ENCODE measurements at regions not wholly inside any gene's neighbourhood (a gene's known extent, or its start where the extent isn't known, plus 50 kb on each side); places are given as distances from the start of the nearest gene placed in this dataset.

GRCh38 chr4:151561551-151562256 lies 152.7 kb downstream of the FHIP1A start:
- Histone ChIP-seq H3K4me3 (ENCODE audit: low read length) (no peak overlapping the region), H3K27me3 (ENCODE audit: control insufficient read depth, insufficient read depth, low read length) (peaks cover 10% of the 10 kb centered on the region), H3K4me1 (ENCODE audit: control insufficient read depth, insufficient read depth, low read length) (no peaks in the 10 kb centered on the region), H3K9me3 (ENCODE audit: control insufficient read depth, insufficient read depth, low read length) (no peaks in the 10 kb centered on the region), H3K27ac (ENCODE audit: low read length) (no peak overlapping the region), H3K36me3 (ENCODE audit: control insufficient read depth, insufficient read depth, low read length) (no peaks in the 10 kb centered on the region)
- no peaks in the 10 kb centered on the region for H3K9me3 Mint-ChIP-seq
- no peak overlapping the region for H3K4me3 Mint-ChIP-seq
- intact Hi-C loops (cut with micrococcal nuclease) = no loop called here
- no peak overlapping the region for H3K27ac Mint-ChIP-seq
- H3K36me3 Mint-ChIP-seq = no peaks in the 10 kb centered on the region
- H3K27me3 Mint-ChIP-seq (ENCODE audit: low read depth in 2 of 2) = peaks cover 12 to 33% of the 10 kb centered on the region in 2 donors
- no peak for TF ChIP-seq CTCF (IDR thresholded peaks at IDR 0.05)
- WGBS (ENCODE audit: insufficient coverage) = no CpG with 5 or more reads among the region's 1 CpG
- no peaks in the 10 kb centered on the region for H3K4me1 Mint-ChIP-seq
- no peak for DNase-seq
- ATAC-seq = no peak

- ATAC-seq = no peak
- no peak overlapping the region for H3K4me3 Mint-ChIP-seq
- Histone ChIP-seq H3K36me3 (ENCODE audit: control insufficient read depth, insufficient read depth, low read length) (no peaks in the 10 kb centered on the region), H3K27me3 (ENCODE audit: control insufficient read depth, insufficient read depth, low read length) (peaks cover 10% of the 10 kb centered on the region), H3K4me1 (ENCODE audit: control insufficient read depth, insufficient read depth, low read length) (no peaks in the 10 kb centered on the region), H3K27ac (ENCODE audit: low read length) (no peak overlapping the region), H3K9me3 (ENCODE audit: control insufficient read depth, insufficient read depth, low read length) (no peaks in the 10 kb centered on the region), H3K4me3 (ENCODE audit: low read length) (no peak overlapping the region)
- no peak for TF ChIP-seq CTCF (IDR thresholded peaks at IDR 0.05)
- no peaks in the 10 kb centered on the region for H3K9me3 Mint-ChIP-seq
- H3K4me1 Mint-ChIP-seq = no peaks in the 10 kb centered on the region
- DNase-seq = peak in 1 of 2 donors; percentile 33
- WGBS (ENCODE audit: insufficient coverage) = 21% methylated on average over 2 of the region's 3 CpGs
- no peaks in the 10 kb centered on the region for H3K36me3 Mint-ChIP-seq
- intact Hi-C loops (cut with micrococcal nuclease) = no loop called here
- H3K27ac Mint-ChIP-seq = no peak overlapping the region
- peaks cover 10 to 41% of the 10 kb centered on the region in 2 donors for H3K27me3 Mint-ChIP-seq (ENCODE audit: low read depth in 2 of 2)
These were observed 154.2 kb downstream of the FHIP1A start for GRCh38 chr4:151563194-151563593.

- no peaks in the 10 kb centered on the region for H3K36me3 Mint-ChIP-seq
- intact Hi-C loops (cut with micrococcal nuclease) = no loop called here
- Histone ChIP-seq H3K36me3 (ENCODE audit: control insufficient read depth, insufficient read depth, low read length) (no peaks in the 10 kb centered on the region), H3K9me3 (ENCODE audit: control insufficient read depth, insufficient read depth, low read length) (no peaks in the 10 kb centered on the region), H3K27ac (ENCODE audit: low read length) (no peak overlapping the region), H3K27me3 (ENCODE audit: control insufficient read depth, insufficient read depth, low read length) (peaks cover 10% of the 10 kb centered on the region), H3K4me3 (ENCODE audit: low read length) (no peak overlapping the region), H3K4me1 (ENCODE audit: control insufficient read depth, insufficient read depth, low read length) (no peaks in the 10 kb centered on the region)
- no peaks in the 10 kb centered on the region for H3K9me3 Mint-ChIP-seq
- no peak overlapping the region for H3K4me3 Mint-ChIP-seq
- H3K4me1 Mint-ChIP-seq = no peaks in the 10 kb centered on the region
- 95% methylated on average over 2 of the region's 2 CpGs for WGBS (ENCODE audit: insufficient coverage)
- no peak for TF ChIP-seq CTCF (IDR thresholded peaks at IDR 0.05)
- DNase-seq (no peak), ATAC-seq (no peak)
- H3K27me3 Mint-ChIP-seq (ENCODE audit: low read depth in 2 of 2) = peaks cover 16 to 51% of the 10 kb centered on the region in 2 donors
- no peak overlapping the region for H3K27ac Mint-ChIP-seq
These were observed 155.3 kb downstream of the FHIP1A start for GRCh38 chr4:151564321-151564720.

GRCh38 chr4:151565583-151565982 lies 156.6 kb downstream of the FHIP1A start:
- H3K27me3 Mint-ChIP-seq (ENCODE audit: low read depth in 2 of 2) = peaks cover 19 to 51% of the 10 kb centered on the region in 2 donors
- no peaks in the 10 kb centered on the region for H3K9me3 Mint-ChIP-seq
- Histone ChIP-seq H3K36me3 (ENCODE audit: control insufficient read depth, insufficient read depth, low read length) (no peaks in the 10 kb centered on the region), H3K27ac (ENCODE audit: low read length) (no peak overlapping the region), H3K27me3 (ENCODE audit: control insufficient read depth, insufficient read depth, low read length) (peaks cover 10% of the 10 kb centered on the region), H3K4me3 (ENCODE audit: low read length) (no peak overlapping the region), H3K9me3 (ENCODE audit: control insufficient read depth, insufficient read depth, low read length) (no peaks in the 10 kb centered on the region), H3K4me1 (ENCODE audit: control insufficient read depth, insufficient read depth, low read length) (no peaks in the 10 kb centered on the region)
- no peaks in the 10 kb centered on the region for H3K36me3 Mint-ChIP-seq
- H3K4me3 Mint-ChIP-seq = no peak overlapping the region
- TF ChIP-seq CTCF (IDR thresholded peaks at IDR 0.05) = no peak
- no peaks in the 10 kb centered on the region for H3K4me1 Mint-ChIP-seq
- 67% methylated on average over 1 of the region's 3 CpGs for WGBS (ENCODE audit: insufficient coverage)
- ATAC-seq (no peak), DNase-seq (no peak)
- intact Hi-C loops (cut with micrococcal nuclease) = no loop called here
- H3K27ac Mint-ChIP-seq = no peak overlapping the region

Data from natural killer cell (primary cell).